Chondrocyte (in vitro differentiated cells): ENCODE measurements at regions not wholly inside any gene's neighbourhood (a gene's known extent, or its start where the extent isn't known, plus 50 kb on each side); places are given as distances from the start of the nearest gene placed in this dataset.

Source experiments
- DNase-seq: peaks from one replicate; pipeline ENCODE4 v3.0.0; 2021; ENCODE audit warnings: mixed read lengths, low spot score
- H3K27ac Mint-ChIP-seq: one replicate; pipeline ENCODE4 v1.8.0; 2021; ENCODE audit warnings: mild to moderate bottlenecking, moderate library complexity, mixed read lengths; ENCODE audit not compliant: unreplicated experiment
- H3K27me3 Mint-ChIP-seq: 2 replicates; pipeline ENCODE4 v1.8.0; 2021; ENCODE audit warnings: low read depth, mixed read lengths
- H3K36me3 Mint-ChIP-seq: 2 replicates; pipeline ENCODE4 v1.8.0; 2021; ENCODE audit warnings: low read depth, mixed read lengths
- H3K4me1 Mint-ChIP-seq: 2 replicates; pipeline ENCODE4 v1.8.0; 2021; ENCODE audit warnings: low read depth, mild to moderate bottlenecking, mixed read lengths
- H3K4me3 Mint-ChIP-seq: one replicate; pipeline ENCODE4 v1.8.0; 2021; ENCODE audit warnings: mild to moderate bottlenecking, moderate library complexity, mixed read lengths; ENCODE audit not compliant: unreplicated experiment
- H3K9me3 Mint-ChIP-seq: 2 replicates; pipeline ENCODE4 v1.8.0; 2021; ENCODE audit warnings: low read depth, mixed read lengths
- TF ChIP-seq, protein P1 (sequence below): fragments of 200-600 bp; sonication (generic); IDR thresholded peaks from 2 replicates; pipeline ENCODE4 v1.5.0; 2021; ENCODE audit warnings: antibody characterized with exemption, mild to moderate bottlenecking, moderate library complexity

- H3K36me3 Mint-ChIP-seq: no peaks in the 10 kb centered on the region
- TF ChIP-seq, protein P1, sequence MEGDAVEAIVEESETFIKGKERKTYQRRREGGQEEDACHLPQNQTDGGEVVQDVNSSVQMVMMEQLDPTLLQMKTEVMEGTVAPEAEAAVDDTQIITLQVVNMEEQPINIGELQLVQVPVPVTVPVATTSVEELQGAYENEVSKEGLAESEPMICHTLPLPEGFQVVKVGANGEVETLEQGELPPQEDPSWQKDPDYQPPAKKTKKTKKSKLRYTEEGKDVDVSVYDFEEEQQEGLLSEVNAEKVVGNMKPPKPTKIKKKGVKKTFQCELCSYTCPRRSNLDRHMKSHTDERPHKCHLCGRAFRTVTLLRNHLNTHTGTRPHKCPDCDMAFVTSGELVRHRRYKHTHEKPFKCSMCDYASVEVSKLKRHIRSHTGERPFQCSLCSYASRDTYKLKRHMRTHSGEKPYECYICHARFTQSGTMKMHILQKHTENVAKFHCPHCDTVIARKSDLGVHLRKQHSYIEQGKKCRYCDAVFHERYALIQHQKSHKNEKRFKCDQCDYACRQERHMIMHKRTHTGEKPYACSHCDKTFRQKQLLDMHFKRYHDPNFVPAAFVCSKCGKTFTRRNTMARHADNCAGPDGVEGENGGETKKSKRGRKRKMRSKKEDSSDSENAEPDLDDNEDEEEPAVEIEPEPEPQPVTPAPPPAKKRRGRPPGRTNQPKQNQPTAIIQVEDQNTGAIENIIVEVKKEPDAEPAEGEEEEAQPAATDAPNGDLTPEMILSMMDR: no peak
These were observed 102.0 kb upstream of the CXCR4 start for GRCh38 chr2:136219963-136220362.

DNA sequence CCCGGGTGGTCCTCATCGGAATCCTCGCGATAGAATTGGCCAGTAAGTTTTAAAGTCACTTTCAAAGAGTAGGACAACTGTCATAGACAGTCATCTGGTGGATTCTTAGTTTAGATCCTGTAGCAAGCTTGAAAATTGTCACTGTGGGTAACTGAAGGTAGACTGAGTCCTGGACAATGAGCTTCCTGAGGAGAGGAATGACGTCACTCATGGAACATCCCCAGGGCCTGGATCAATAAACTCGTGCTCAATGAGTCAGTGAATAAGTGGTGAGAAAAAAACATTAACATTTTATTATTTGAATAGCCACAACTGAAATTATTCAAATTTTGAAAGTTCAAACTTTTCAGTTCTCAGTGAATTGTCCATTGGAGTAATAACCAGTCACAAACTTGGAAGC, 101.4 kb upstream of the CXCR4 start:
- no peak overlapping the region for H3K4me3 Mint-ChIP-seq
- peaks cover 6% of the 10 kb centered on the region for H3K27me3 Mint-ChIP-seq
- DNase-seq: no peak
- no peak overlapping the region for H3K27ac Mint-ChIP-seq
- H3K4me1 Mint-ChIP-seq: no peaks in the 10 kb centered on the region
- no peaks in the 10 kb centered on the region for H3K9me3 Mint-ChIP-seq
- TF ChIP-seq, protein P1: no peak
- H3K36me3 Mint-ChIP-seq: no peaks in the 10 kb centered on the region

More at GRCh38 chr2:136219963-136220362, 102.0 kb upstream of the CXCR4 start:
- H3K27ac Mint-ChIP-seq: no peak overlapping the region
- no peaks in the 10 kb centered on the region for H3K9me3 Mint-ChIP-seq
- peaks cover 6% of the 10 kb centered on the region for H3K27me3 Mint-ChIP-seq
- no peak for DNase-seq
- H3K4me1 Mint-ChIP-seq: no peaks in the 10 kb centered on the region
- H3K4me3 Mint-ChIP-seq: no peak overlapping the region

GRCh38 chr2:136217996-136218395, 100.0 kb upstream of the CXCR4 start:
- no peaks in the 10 kb centered on the region for H3K9me3 Mint-ChIP-seq
- DNase-seq: no peak
- H3K4me1 Mint-ChIP-seq: no peaks in the 10 kb centered on the region
- TF ChIP-seq, protein P1: no peak
- H3K27me3 Mint-ChIP-seq: peaks cover 12% of the 10 kb centered on the region
- no peaks in the 10 kb centered on the region for H3K36me3 Mint-ChIP-seq
- no peak overlapping the region for H3K27ac Mint-ChIP-seq
- H3K4me3 Mint-ChIP-seq: no peak overlapping the region

- no peak for DNase-seq
- no peaks in the 10 kb centered on the region for H3K9me3 Mint-ChIP-seq
- peaks cover 12% of the 10 kb centered on the region for H3K27me3 Mint-ChIP-seq
- no peaks in the 10 kb centered on the region for H3K36me3 Mint-ChIP-seq
- TF ChIP-seq, protein P1: no peak
- H3K27ac Mint-ChIP-seq: no peak overlapping the region
- no peaks in the 10 kb centered on the region for H3K4me1 Mint-ChIP-seq
- H3K4me3 Mint-ChIP-seq: no peak overlapping the region
These were observed 98.0 kb upstream of the CXCR4 start for GRCh38 chr2:136215908-136216472.

GRCh38 chr2:136215449-136215848, 97.5 kb upstream of the CXCR4 start:
- H3K27me3 Mint-ChIP-seq: peaks cover 12% of the 10 kb centered on the region
- no peaks in the 10 kb centered on the region for H3K4me1 Mint-ChIP-seq
- peaks cover 3% of the 10 kb centered on the region for H3K9me3 Mint-ChIP-seq
- TF ChIP-seq, protein P1: no peak
- no peak overlapping the region for H3K27ac Mint-ChIP-seq
- H3K36me3 Mint-ChIP-seq: no peaks in the 10 kb centered on the region
- no peak overlapping the region for H3K4me3 Mint-ChIP-seq
- no peak for DNase-seq
